ENCODE measurements at regions not wholly inside any gene's neighbourhood (a gene's known extent, or its start where the extent isn't known, plus 50 kb on each side); places are given as distances from the start of the nearest gene placed in this dataset.

DNA sequence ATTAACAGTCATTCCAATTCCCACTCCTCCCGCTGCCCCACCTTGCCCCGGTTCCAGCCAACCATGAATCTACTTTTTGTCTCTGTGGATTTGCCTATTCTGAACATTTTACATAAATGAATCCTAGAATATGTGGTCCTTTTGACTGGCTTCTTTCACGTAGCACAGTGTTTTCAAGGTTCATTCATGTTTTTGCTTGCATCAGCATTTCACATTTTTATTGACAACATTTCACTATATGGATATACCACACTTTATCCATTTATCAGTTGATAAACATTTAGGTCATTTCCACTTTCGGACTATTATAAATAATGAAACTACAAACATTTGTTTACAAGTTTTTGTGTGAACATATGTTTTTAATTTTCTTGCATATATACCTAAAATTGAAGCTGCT is 182.0 kb downstream of the ZNF248 start:
- intact Hi-C loops (cut with DNase I; ENCODE audit: low total_unique reads) = no loop called here
- DNase-seq = no peak
- TF ChIP-seq EP300 (IDR thresholded peaks at IDR 0.05) (no peak), POLR2AphosphoS5 (IDR thresholded peaks at IDR 0.05) (no peak), POLR2A (IDR thresholded peaks at IDR 0.05) (no peak)
- TF ChIP-seq, protein P1, sequence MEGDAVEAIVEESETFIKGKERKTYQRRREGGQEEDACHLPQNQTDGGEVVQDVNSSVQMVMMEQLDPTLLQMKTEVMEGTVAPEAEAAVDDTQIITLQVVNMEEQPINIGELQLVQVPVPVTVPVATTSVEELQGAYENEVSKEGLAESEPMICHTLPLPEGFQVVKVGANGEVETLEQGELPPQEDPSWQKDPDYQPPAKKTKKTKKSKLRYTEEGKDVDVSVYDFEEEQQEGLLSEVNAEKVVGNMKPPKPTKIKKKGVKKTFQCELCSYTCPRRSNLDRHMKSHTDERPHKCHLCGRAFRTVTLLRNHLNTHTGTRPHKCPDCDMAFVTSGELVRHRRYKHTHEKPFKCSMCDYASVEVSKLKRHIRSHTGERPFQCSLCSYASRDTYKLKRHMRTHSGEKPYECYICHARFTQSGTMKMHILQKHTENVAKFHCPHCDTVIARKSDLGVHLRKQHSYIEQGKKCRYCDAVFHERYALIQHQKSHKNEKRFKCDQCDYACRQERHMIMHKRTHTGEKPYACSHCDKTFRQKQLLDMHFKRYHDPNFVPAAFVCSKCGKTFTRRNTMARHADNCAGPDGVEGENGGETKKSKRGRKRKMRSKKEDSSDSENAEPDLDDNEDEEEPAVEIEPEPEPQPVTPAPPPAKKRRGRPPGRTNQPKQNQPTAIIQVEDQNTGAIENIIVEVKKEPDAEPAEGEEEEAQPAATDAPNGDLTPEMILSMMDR (IDR thresholded peaks at IDR 0.05) = no peak
- H3K4me3 ChIP-seq = no peak overlapping the region
- H3K4me1 ChIP-seq = no peaks in the 10 kb centered on the region
- no peaks in the 10 kb centered on the region for H3K36me3 ChIP-seq
- H3K27me3 ChIP-seq = no peaks in the 10 kb centered on the region
- WGBS, 5 donors = 65 to 79% (median 75%) methylated on average over 4 of the region's 4 CpGs
- peaks cover 0 to 59% (median 14%) of the 10 kb centered on the region in 4 donors for H3K9me3 ChIP-seq
- H3K27ac ChIP-seq = no peak overlapping the region

DNA sequence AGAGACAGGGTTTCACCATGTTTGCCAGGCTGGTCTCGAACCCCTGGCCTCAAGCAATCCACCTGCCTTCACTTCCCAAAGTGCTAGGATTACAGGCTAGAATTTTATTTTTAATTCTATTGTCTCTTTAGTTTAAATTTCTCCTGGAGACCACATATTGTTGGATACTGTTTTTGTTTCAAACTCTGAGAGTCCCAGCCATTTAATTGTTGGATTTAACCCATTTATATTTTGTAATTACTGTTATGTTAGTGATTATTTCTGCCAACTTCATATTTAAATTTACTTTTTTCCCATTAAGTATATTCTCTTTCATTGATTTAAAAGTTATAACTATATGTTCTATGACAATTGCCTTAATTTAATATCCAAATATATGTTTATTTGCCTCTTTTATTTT is 185.6 kb downstream of the ZNF248 start:
- H3K36me3 ChIP-seq = no peaks in the 10 kb centered on the region
- WGBS, 5 donors = 8 to 38% (median 20%) methylated on average over 1 of the region's 1 CpG
- TF ChIP-seq POLR2A (IDR thresholded peaks at IDR 0.05) = no peak
- TF ChIP-seq EP300 (IDR thresholded peaks at IDR 0.05) = no peak
- TF ChIP-seq, protein P1 (IDR thresholded peaks at IDR 0.05) = no peak
- TF ChIP-seq POLR2AphosphoS5 (IDR thresholded peaks at IDR 0.05) = no peak
- H3K4me1 ChIP-seq = no peaks in the 10 kb centered on the region
- DNase-seq = no peak
- H3K27ac ChIP-seq = no peak overlapping the region
- no peak overlapping the region for H3K4me3 ChIP-seq
- intact Hi-C loops (cut with DNase I; ENCODE audit: low total_unique reads) = no loop called here
- H3K27me3 ChIP-seq = no peaks in the 10 kb centered on the region
- H3K9me3 ChIP-seq = peaks cover 0 to 51% (median 11%) of the 10 kb centered on the region in 4 donors

DNA sequence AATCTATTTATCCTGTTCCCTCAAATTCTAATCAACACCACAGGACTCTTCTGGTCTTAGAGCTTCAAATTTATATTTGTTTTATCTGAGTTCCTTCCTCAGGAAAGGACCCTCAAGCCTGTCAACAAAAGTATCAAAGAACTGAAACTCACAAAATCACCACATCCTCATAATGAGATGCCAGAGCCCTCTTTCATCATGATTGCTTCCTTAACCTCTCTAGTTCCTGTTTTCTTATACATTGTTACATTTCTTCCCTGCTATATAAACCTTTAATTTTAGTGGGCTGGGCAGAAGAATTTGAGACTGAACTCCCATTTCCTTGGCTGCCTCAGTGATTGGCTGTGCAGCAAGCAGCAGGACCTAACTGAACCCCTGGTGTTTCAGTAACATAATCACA is 189.7 kb downstream of the ZNF248 start:
- intact Hi-C loops (cut with DNase I; ENCODE audit: low total_unique reads) = no loop called here
- Histone ChIP-seq H3K4me3 (no peak overlapping the region), H3K36me3 (no peaks in the 10 kb centered on the region), H3K9me3 (peaks cover 0 to 57% (median 24%) of the 10 kb centered on the region in 4 donors), H3K27ac (no peak overlapping the region), H3K27me3 (no peaks in the 10 kb centered on the region), H3K4me1 (no peaks in the 10 kb centered on the region)
- TF ChIP-seq, protein P1 (IDR thresholded peaks at IDR 0.05) = no peak
- no peak for TF ChIP-seq EP300 (IDR thresholded peaks at IDR 0.05)
- no peak for TF ChIP-seq POLR2AphosphoS5 (IDR thresholded peaks at IDR 0.05)
- DNase-seq = no peak

DNA sequence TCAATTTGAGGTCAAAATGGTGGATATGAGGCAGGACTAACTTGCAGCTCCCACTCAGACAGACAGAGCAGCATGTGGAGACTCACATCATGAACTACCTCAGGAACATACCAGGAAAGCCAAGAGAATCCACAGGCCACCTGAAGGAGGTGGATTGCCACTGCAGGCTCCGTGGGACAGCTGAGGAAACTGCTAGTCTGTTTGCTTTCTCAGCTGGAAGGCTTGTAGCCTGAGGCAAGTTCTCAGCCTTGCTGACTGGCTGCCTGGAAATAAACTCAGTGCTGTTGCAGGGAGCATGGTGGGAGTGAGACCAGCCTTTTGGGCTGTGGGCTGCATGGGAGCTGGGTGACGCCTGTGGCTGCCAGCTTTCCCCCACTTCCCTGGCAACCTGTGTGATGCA is 202.9 kb downstream of the ZNF248 start:
- Histone ChIP-seq H3K9me3 (peaks cover 3 to 59% (median 30%) of the 10 kb centered on the region in 4 donors), H3K27me3 (no peaks in the 10 kb centered on the region), H3K4me1 (no peaks in the 10 kb centered on the region), H3K36me3 (no peaks in the 10 kb centered on the region), H3K27ac (no peak overlapping the region), H3K4me3 (no peak overlapping the region)
- no peak for DNase-seq
- WGBS, 5 donors = 67 to 93% (median 71%) methylated on average over 1 to 2 of the region's 2 CpGs
- intact Hi-C loops (cut with DNase I; ENCODE audit: low total_unique reads) = no loop called here
- no peak for TF ChIP-seq POLR2AphosphoS5 (IDR thresholded peaks at IDR 0.05)
- TF ChIP-seq POLR2A (IDR thresholded peaks at IDR 0.05) = no peak
- TF ChIP-seq, protein P1 (IDR thresholded peaks at IDR 0.05) = no peak
- TF ChIP-seq EP300 (IDR thresholded peaks at IDR 0.05) = no peak
